GM23338 (cell line): ENCODE measurements at regions not wholly inside any gene's neighbourhood (a gene's known extent, or its start where the extent isn't known, plus 50 kb on each side); places are given as distances from the start of the nearest gene placed in this dataset.
"Not testable (repeated sequence)": the region's sequence is repeated elsewhere in the genome, so short reads cannot be mapped to it uniquely, and the experiment has no call there.

ENCODE experiments used
- ATAC-seq: fragments of 200-7000 bp; cut with Tn5 transposase; 3 replicates; pipeline ENCODE4 v1.9.1; 2020
- DNase-seq: peaks from one replicate; pipeline ENCODE4 v3.0.0-alpha.2; 2015; ENCODE audit warnings: low spot score
- H2AFZ ChIP-seq: fragments of 200-600 bp; sonication (generic); 2 replicates; pipeline ENCODE4 v1.8.0; 2016; ENCODE audit warnings: antibody characterized with exemption, mild to moderate bottlenecking, moderate library complexity
- H3F3A ChIP-seq: fragments of 200-600 bp; sonication (generic); replicated peaks from 2 replicates; pipeline ENCODE4 v1.8.0; 2017; ENCODE audit warnings: antibody characterized with exemption, mixed run types, low read depth
- H3K27ac ChIP-seq: fragments of 200-600 bp; sonication (generic); 2 replicates; pipeline ENCODE4 v1.6.1; 2016; ENCODE audit warnings: low read depth
- H3K27me3 ChIP-seq: fragments of 200-600 bp; sonication (generic); 2 replicates; pipeline ENCODE4 v1.8.0; 2016; ENCODE audit warnings: mild to moderate bottlenecking, mixed run types, moderate library complexity; ENCODE audit not compliant: insufficient read depth
- H3K36me3 ChIP-seq: fragments of 200-600 bp; sonication (generic); 2 replicates; pipeline ENCODE4 v1.8.0; 2016; ENCODE audit warnings: mild to moderate bottlenecking; ENCODE audit not compliant: insufficient read depth
- H3K4me1 ChIP-seq: fragments of 200-600 bp; sonication (generic); 2 replicates; pipeline ENCODE4 v1.8.0; 2016; ENCODE audit warnings: mild to moderate bottlenecking, moderate library complexity; ENCODE audit not compliant: insufficient read depth
- H3K4me2 ChIP-seq: fragments of 200-600 bp; sonication (generic); 2 replicates; pipeline ENCODE4 v1.7.1; 2017; ENCODE audit warnings: mixed run types
- H3K4me3 ChIP-seq: fragments of 200-600 bp; sonication (generic); 2 replicates; pipeline ENCODE4 v1.6.1; 2016; ENCODE audit warnings: mixed run types
- H3K79me2 ChIP-seq: fragments of 200-600 bp; sonication (generic); replicated peaks from 2 replicates; pipeline ENCODE4 v1.8.0; 2017; ENCODE audit warnings: mild to moderate bottlenecking; ENCODE audit not compliant: insufficient read depth
- H3K9me2 ChIP-seq: fragments of 200-600 bp; sonication (generic); 2 replicates; pipeline ENCODE4 v1.8.0; 2017; ENCODE audit not compliant: insufficient read depth
- H4K20me1 ChIP-seq: fragments of 200-600 bp; sonication (generic); replicated peaks from 2 replicates; pipeline ENCODE4 v1.8.0; 2017; ENCODE audit warnings: mild to moderate bottlenecking; ENCODE audit not compliant: insufficient read depth
- H3K27ac Mint-ChIP-seq: 2 replicates; pipeline ENCODE4 v1.8.0; 2020; ENCODE audit warnings: inconsistent platforms, mild to moderate bottlenecking, moderate library complexity, mixed read lengths
- H3K27me3 Mint-ChIP-seq: 3 replicates; pipeline ENCODE4 v1.8.0; 2022; ENCODE audit warnings: low read depth, mild to moderate bottlenecking, moderate library complexity, mixed read lengths, inconsistent platforms; ENCODE audit not compliant: insufficient read depth, poor library complexity
- H3K36me3 Mint-ChIP-seq: 3 replicates; pipeline ENCODE4 v1.8.0; 2021; ENCODE audit warnings: low read depth, mild to moderate bottlenecking, inconsistent platforms, moderate library complexity, mixed read lengths
- H3K4me1 Mint-ChIP-seq: 3 replicates; pipeline ENCODE4 v1.8.0; 2020; ENCODE audit warnings: mild to moderate bottlenecking, inconsistent platforms, mixed read lengths
- H3K4me3 Mint-ChIP-seq: 3 replicates; pipeline ENCODE4 v1.8.0; 2021; ENCODE audit warnings: moderate library complexity, mild to moderate bottlenecking, inconsistent platforms, mixed read lengths
- H3K9me3 Mint-ChIP-seq: 3 replicates; pipeline ENCODE4 v1.8.0; 2020; ENCODE audit warnings: moderate library complexity, mild to moderate bottlenecking, inconsistent platforms, mixed read lengths
- ZNF462 ChIP-seq: fragments of 250-450 bp; sonication (Bioruptor Pico); IDR thresholded peaks from 2 replicates; pipeline ENCODE4 v1.5.0; 2020; ENCODE audit warnings: mild to moderate bottlenecking, moderate library complexity

DNA sequence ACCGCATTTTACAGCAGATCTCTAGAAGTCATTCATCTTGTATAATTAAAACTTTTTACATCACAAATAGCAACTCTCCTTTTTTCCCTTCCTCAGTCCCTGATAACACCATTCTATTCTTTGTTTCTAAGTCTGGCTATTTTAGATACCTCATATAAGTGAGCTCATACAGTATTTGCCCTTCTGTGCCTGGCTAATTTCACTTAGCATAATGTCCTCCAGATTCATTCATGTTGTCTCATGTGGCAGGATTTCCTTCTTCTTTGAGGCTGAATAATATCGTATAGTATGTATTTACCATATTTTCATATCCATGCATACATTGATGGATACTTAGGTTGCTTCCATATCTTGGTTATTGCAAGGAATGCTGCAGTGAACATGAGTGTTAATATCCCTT, 362.0 kb downstream of the RFC3 start:
- ATAC-seq = no peak; the same call in 2 of the 3 replicates
- H3K4me3 Mint-ChIP-seq = no peak overlapping the region
- peaks cover 24% of the 10 kb centered on the region for H3K4me1 Mint-ChIP-seq
- no peak overlapping the region for H2AFZ ChIP-seq
- no peak for TF ChIP-seq ZNF462 (CRISPR knock-in tag)
- H3K27ac Mint-ChIP-seq = no peak overlapping the region
- no peaks in the 10 kb centered on the region for H3K9me2 ChIP-seq
- H3K27me3 Mint-ChIP-seq = peaks cover 6% of the 10 kb centered on the region
- no peak overlapping the region for H3K4me3 ChIP-seq
- H3K36me3 ChIP-seq = no peaks in the 10 kb centered on the region
- no peaks in the 10 kb centered on the region for H4K20me1 ChIP-seq
- H3K79me2 ChIP-seq = no peaks in the 10 kb centered on the region
- no peaks in the 10 kb centered on the region for H3K9me3 Mint-ChIP-seq
- peaks cover 9% of the 10 kb centered on the region; the same call in 1 of the 2 replicates for H3K4me1 ChIP-seq
- H3F3A ChIP-seq = no peaks in the 10 kb centered on the region
- no peak overlapping the region for H3K27ac ChIP-seq
- DNase-seq = no peak
- H3K4me2 ChIP-seq = no peak overlapping the region
- H3K27me3 ChIP-seq = no peaks in the 10 kb centered on the region
- H3K36me3 Mint-ChIP-seq = no peaks in the 10 kb centered on the region

- not testable (repeated sequence) for DNase-seq, H3K4me3 Mint-ChIP-seq, H2AFZ ChIP-seq, H3K27ac Mint-ChIP-seq, H3K9me3 Mint-ChIP-seq, H3K27ac ChIP-seq, ATAC-seq, H3K36me3 ChIP-seq, H3F3A ChIP-seq, H3K36me3 Mint-ChIP-seq, H3K4me3 ChIP-seq, H3K27me3 Mint-ChIP-seq, H3K4me1 ChIP-seq, H3K9me2 ChIP-seq, H3K27me3 ChIP-seq, H3K79me2 ChIP-seq, H3K4me2 ChIP-seq, H4K20me1 ChIP-seq
- H3K4me1 Mint-ChIP-seq = peaks cover 24% of the 10 kb centered on the region
These were observed 363.3 kb downstream of the RFC3 start for GRCh38 chr13:34181256-34181655.
